Glomerular visceral epithelial cell (primary cell): ENCODE measurements at regions not wholly inside any gene's neighbourhood (a gene's known extent, or its start where the extent isn't known, plus 50 kb on each side); places are given as distances from the start of the nearest gene placed in this dataset.
"Not testable (repeated sequence)": the region's sequence is repeated elsewhere in the genome, so short reads cannot be mapped to it uniquely, and the experiment has no call there.

Experiments
- DNase-seq: peaks from one replicate; pipeline ENCODE4 v3.0.0-alpha.2; 2016; ENCODE audit errors: extremely low spot score

DNA sequence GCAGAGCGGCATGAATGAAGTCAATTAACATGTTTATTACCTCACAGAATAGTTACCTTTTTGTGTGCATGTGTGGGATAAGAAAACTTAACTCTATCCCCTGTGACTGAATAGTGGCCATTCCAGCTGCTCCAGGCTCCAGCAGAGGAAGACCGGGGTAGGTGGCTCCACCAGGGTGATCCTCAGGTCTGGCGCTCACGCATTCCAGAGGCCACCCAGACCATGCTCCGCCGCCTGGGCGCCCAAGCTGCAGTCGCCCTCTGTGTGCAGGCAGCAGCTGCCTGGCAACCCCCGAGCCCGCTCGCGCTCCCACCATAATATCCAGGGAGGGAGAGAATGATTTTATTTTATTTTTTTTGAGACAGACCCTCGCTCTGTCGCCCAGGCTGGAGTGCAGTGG lies 1474.5 kb upstream of the TPTE start:
- not testable (repeated sequence) for DNase-seq

GRCh38 chr21:9067515-9067914 lies 1453.9 kb upstream of the TPTE start:
- not testable (repeated sequence) for DNase-seq

- not testable (repeated sequence) for DNase-seq
Measured at GRCh38 chr21:9068622-9069021, 1452.8 kb upstream of the TPTE start.

DNA sequence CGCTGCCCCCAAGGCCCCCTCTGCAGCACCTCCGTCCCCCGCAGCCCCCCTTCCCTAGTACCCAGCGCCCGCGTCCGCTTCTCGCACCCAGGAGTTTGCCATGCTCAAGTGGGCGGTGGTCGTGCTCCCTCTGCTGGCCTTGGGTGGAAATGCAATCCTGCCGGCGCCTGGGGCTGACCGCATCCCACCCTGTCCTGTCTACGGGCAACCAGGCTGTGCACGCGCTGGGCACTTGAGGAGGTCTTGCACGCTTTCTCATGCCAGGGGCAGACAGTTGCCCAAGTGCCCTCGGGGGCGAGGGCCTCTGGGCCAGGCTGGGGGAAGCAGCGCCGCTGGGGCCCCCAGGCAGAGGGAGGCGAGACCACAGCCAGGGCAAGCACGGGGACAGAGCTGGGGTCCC lies 1450.7 kb upstream of the TPTE start:
- not testable (repeated sequence) for DNase-seq

GRCh38 chr21:9073010-9073409 lies 1448.4 kb upstream of the TPTE start:
- not testable (repeated sequence) for DNase-seq

- not testable (repeated sequence) for DNase-seq
Measured at GRCh38 chr21:9074772-9075171, 1446.6 kb upstream of the TPTE start.

- DNase-seq: not testable (repeated sequence)
Measured at GRCh38 chr21:9083091-9083826, 1438.1 kb upstream of the TPTE start.

GRCh38 chr21:9086299-9086698 lies 1435.1 kb upstream of the TPTE start:
- DNase-seq: not testable (repeated sequence)

GRCh38 chr21:9087816-9088215 lies 1433.6 kb upstream of the TPTE start:
- not testable (repeated sequence) for DNase-seq

GRCh38 chr21:9129741-9130140 lies 1391.6 kb upstream of the TPTE start:
- not testable (repeated sequence) for DNase-seq

GRCh38 chr21:9130817-9131216 lies 1390.6 kb upstream of the TPTE start:
- DNase-seq: not testable (repeated sequence)
